GM04504 (cell line): ENCODE measurements at regions not wholly inside any gene's neighbourhood (a gene's known extent, or its start where the extent isn't known, plus 50 kb on each side); places are given as distances from the start of the nearest gene placed in this dataset.

Experiments used
- DNase-seq: peaks from one replicate; pipeline ENCODE4 v3.0.0-alpha.2; 2012; ENCODE audit warnings: low read depth

GRCh38 chr5:118778941-118779340, 209.4 kb downstream of the DTWD2 start:
- DNase-seq, result no peak

- no peak for DNase-seq
Measured at GRCh38 chr5:118777189-118777736, 211.1 kb downstream of the DTWD2 start.

GRCh38 chr5:118776755-118777154, 211.6 kb downstream of the DTWD2 start:
- no peak for DNase-seq

GRCh38 chr5:118775790-118776499, 212.4 kb downstream of the DTWD2 start:
- DNase-seq, result no peak

GRCh38 chr5:118768607-118769175, 219.7 kb downstream of the DTWD2 start:
- no peak for DNase-seq

- no peak for DNase-seq
Measured at GRCh38 chr5:118762291-118762690, 226.1 kb downstream of the DTWD2 start.

- DNase-seq, result no peak
Measured at GRCh38 chr5:118761814-118762213, 226.5 kb downstream of the DTWD2 start.

- no peak for DNase-seq
Measured at GRCh38 chr5:118752969-118753368, 235.4 kb downstream of the DTWD2 start.

- DNase-seq, result no peak
Measured at GRCh38 chr5:118736396-118736795, 252.0 kb downstream of the DTWD2 start.

GRCh38 chr5:118733394-118733793, 255.0 kb downstream of the DTWD2 start:
- no peak for DNase-seq

- no peak for DNase-seq
Measured at GRCh38 chr5:118728191-118728590, 260.2 kb downstream of the DTWD2 start.

- DNase-seq, result no peak
Measured at GRCh38 chr5:118726891-118727290, 261.5 kb downstream of the DTWD2 start.

- no peak for DNase-seq
Measured at GRCh38 chr5:118723021-118723338, 265.4 kb downstream of the DTWD2 start.

GRCh38 chr5:118722122-118723020, 266.0 kb downstream of the DTWD2 start:
- no peak for DNase-seq

GRCh38 chr5:118711727-118712126, 276.6 kb downstream of the DTWD2 start:
- DNase-seq, result no peak

- no peak for DNase-seq
Measured at GRCh38 chr5:118705959-118706667, 282.2 kb downstream of the DTWD2 start.

- no peak for DNase-seq
Measured at GRCh38 chr5:118703241-118703640, 285.1 kb downstream of the DTWD2 start.

GRCh38 chr5:118701791-118702190, 286.6 kb downstream of the DTWD2 start:
- DNase-seq, result no peak

- no peak for DNase-seq
Measured at GRCh38 chr5:118700510-118700909, 287.8 kb downstream of the DTWD2 start.

- no peak for DNase-seq
Measured at GRCh38 chr5:118698774-118699173, 289.6 kb downstream of the DTWD2 start.

GRCh38 chr5:118696076-118696475, 292.3 kb downstream of the DTWD2 start:
- DNase-seq, result no peak

GRCh38 chr5:118692811-118693342, 295.5 kb downstream of the DTWD2 start:
- no peak for DNase-seq
